Activated CD4-positive, alpha-beta T cell treated with anti-CD3 and anti-CD28 coated beads, Interleukin-2, amount 50 U/mL, for 16 hours (primary cell): ENCODE measurements at regions not wholly inside any gene's neighbourhood (a gene's known extent, or its start where the extent isn't known, plus 50 kb on each side); places are given as distances from the start of the nearest gene placed in this dataset.
"Not testable (repeated sequence)": the region's sequence is repeated elsewhere in the genome, so short reads cannot be mapped to it uniquely, and the experiment has no call there.

Experiments used
- DNase-seq: peaks from one replicate; pipeline ENCODE4 v3.0.0-alpha.2; 2020

DNA sequence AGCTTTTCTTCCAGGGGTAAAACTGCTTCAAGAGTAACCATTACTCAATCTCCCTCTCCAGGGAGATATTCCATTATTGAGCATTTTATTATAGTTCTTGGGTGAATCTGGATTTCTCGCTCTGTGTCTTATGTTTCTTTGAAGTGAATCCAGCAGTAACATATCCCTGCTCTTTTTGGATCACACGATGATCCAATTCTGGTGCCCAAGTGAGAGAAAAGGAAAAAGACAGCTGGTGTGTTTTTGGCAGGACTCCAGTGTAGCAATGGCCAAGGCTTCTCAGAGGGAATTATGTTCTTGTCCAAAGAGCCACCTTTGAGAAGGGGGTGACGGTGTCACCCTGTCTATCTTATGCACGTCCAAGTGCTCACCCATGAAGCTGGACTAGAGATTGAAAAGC lies 140.3 kb upstream of the ERRFI1 start:
- no peak for DNase-seq

GRCh38 chr1:8165595-8166360 lies 139.7 kb upstream of the ERRFI1 start:
- no peak for DNase-seq

DNA sequence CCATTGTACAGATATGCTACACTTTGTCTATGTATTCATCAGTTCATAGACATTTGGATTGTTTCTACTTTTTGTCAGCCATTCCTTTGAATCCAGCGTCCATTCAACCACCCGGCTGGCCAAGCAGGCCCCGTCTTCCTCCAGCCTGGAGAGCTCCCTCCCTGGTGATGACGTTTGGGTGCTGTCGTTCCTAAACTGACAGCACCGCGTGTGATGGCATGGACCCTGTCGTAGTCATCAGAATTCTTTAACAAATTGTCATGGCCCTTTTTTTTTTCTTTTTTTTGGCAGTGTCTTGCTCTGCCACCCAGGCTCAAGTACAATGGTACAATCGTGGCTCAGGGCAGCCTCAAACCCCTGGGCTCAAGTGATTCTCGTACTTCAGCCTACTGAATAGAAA lies 138.6 kb upstream of the ERRFI1 start:
- DNase-seq, result no peak

- no peak for DNase-seq
These were observed 136.9 kb upstream of the ERRFI1 start for GRCh38 chr1:8163039-8163438.

- no peak for DNase-seq
These were observed 136.1 kb upstream of the ERRFI1 start for GRCh38 chr1:8162168-8162567.

GRCh38 chr1:8161546-8162105 lies 135.5 kb upstream of the ERRFI1 start:
- DNase-seq, result no peak

- DNase-seq, result no peak
These were observed 133.4 kb upstream of the ERRFI1 start for GRCh38 chr1:8159470-8160024.

GRCh38 chr1:8158995-8159394 lies 132.9 kb upstream of the ERRFI1 start:
- no peak for DNase-seq

GRCh38 chr1:8157765-8158164 lies 131.7 kb upstream of the ERRFI1 start:
- DNase-seq, result no peak

- DNase-seq, result no peak
These were observed 129.5 kb upstream of the ERRFI1 start for GRCh38 chr1:8155528-8156186.

DNA sequence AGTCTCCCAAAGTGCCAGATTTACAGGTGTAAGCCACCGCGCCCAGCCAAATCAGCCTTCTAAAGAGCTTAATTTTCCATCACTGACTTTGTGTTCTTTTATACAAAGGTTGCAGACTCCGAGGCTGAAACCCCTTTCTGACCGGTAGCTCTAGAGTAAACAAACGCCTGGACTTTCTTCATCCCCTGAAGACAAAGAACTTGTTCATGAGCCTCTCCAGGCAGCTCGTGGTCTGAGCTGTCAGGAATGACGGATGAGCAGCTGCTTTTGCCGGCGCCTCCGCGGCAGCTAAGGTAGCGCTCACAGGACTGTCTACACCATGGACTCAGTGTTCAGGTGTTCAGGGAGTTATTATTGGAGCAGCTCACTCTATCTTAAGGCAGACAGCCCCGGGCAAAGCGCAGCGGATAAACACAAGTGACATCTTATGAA lies 128.5 kb upstream of the ERRFI1 start:
- DNase-seq, result no peak

DNA sequence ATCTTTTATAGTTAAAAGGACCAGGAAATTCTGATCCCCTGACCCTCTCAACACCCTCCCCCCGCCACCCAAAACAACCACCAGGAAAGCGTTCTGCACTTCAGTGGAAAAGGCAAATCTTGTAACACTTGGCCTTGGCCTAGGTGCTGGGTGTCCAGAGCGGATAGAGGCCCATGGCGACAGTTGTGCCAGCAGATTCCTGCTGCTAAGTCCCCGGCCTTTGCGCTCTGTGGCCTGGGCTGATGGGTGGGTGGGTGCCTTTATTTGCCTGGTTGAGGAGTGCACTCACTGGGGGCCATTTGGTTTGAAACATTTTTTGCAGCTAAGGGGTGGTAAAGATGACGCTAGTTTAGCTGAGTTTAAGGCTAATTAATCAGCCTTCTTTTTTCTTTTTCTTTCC lies 127.9 kb upstream of the ERRFI1 start:
- DNase-seq, result no peak

GRCh38 chr1:8152731-8153702 lies 126.9 kb upstream of the ERRFI1 start:
- peak; percentile 46 for DNase-seq

DNA sequence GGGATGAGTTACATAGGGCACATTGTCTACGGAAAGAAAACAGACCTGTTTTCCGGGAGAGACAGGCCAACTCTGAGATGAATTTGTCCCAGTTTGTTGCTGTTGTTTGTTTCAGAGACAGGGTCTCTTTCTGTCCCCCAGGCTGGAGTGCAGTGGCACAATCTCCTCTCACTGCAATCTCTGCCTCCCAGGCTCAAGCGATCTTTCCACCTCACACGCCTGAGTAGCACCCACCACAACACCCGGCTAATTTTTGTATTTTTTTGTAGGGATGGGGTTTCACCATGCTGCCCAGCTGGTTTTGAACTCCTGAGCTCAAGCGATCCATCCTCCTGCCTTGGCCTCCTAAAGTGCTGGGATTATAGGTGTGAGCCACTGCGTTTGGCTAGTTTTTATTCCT lies 125.5 kb upstream of the ERRFI1 start:
- no peak for DNase-seq

DNA sequence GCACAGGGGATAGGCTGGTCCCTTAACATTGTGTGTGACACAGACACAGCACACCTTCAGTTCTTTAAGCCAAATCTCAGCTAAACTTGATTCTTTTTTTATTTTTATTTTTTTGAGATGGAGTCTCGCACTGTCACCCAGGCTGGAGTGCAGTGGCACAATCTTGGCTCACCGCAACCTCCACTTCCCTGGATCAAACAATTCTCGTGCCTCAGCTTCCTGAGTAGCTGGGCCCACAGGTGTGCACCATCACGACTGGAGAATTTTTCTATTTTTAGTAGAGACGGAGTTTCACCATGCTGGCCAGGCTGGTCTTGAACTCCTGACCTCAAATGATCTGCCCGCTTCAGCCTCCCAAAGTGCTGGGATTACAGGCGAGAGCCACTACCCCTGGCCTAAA lies 123.6 kb upstream of the ERRFI1 start:
- not testable (repeated sequence) for DNase-seq

DNA sequence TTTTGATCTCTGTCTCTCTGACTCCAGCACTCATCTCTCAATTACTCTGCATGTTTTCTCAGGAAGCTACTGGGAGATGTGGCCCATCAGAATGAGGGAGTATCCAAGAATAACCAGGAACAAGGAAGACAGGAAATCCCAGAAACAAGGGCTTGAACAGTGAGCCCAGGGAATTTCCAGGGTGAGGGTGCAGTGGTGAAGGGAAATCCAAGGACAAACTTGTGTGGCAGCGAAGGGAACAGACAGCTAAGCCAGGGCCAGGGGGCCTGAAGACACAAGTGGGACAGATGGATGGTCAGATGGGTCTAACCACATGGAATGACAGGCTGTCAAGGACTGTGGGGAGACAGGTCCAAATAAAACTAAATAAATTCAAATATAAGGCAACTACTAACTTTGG lies 121.8 kb upstream of the ERRFI1 start:
- DNase-seq, result no peak

- no peak for DNase-seq
These were observed 120.2 kb upstream of the ERRFI1 start for GRCh38 chr1:8146257-8146855.

DNA sequence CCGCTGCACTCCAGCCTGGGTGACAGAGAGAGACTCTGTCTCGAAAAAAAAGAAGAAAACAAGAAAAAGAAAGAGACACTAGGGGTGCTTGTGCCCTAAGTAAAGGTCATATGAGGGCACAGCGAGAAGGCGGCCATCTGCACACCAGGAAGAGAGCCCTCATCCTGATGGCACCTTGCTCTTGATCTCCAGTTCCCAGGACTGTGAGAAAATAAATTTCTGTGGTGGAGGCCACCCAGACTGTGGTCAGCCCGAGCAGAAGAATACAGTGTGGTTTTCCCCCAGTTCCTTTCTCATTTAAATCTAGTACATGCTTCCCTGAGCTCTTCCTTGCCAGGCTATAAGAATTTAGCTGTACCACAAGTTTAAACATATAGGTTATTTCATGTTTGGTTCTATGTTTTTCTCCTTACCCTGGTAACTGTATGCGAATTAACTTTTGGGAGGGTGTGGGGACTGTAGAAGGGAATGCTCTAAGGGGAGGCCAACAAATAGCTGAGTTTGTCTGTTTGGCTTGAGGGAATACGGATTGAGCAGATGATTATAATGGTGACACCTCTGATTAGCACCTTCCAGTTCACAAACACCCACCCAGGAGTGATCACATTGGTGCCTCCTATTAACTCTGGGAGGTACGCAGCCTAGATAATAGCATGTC lies 119.6 kb upstream of the ERRFI1 start:
- DNase-seq, result no peak

DNA sequence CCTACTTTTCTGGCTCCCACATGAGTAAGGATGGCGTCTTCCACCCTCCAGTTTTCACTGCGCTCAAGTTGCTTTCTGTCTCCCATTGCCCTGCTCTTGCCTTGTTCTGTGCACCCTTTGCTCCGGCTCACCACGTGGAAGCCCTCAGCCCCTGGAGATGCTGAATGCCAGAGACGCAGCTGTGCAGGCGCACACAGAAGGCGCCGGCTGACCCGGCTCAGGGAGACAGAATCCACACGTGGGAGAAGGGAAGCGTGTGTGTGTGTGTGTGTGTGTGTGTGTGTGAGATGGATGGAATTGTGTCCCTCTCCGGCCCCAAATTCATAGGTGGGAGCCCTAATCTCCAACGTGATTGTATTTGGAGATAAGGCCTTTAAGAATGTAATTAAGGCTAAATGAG lies 118.2 kb upstream of the ERRFI1 start:
- DNase-seq, result no peak

- DNase-seq, result no peak
These were observed 117.0 kb upstream of the ERRFI1 start for GRCh38 chr1:8142955-8143629.

GRCh38 chr1:8139941-8140340 lies 113.8 kb upstream of the ERRFI1 start:
- DNase-seq, result no peak
